HCT116 (cell line): ENCODE measurements at regions not wholly inside any gene's neighbourhood (a gene's known extent, or its start where the extent isn't known, plus 50 kb on each side); places are given as distances from the start of the nearest gene placed in this dataset.

Experiments used
- ATAC-seq: fragments of 200-7000 bp; cut with Tn5 transposase; 2 replicates; pipeline ENCODE4 v1.9.1; 2020; ENCODE audit warnings: mild to moderate bottlenecking, moderate library complexity
- BruUV-seq: library from RNA; stranded (reverse); fragments of 400-500 nt; replicated peaks from 2 replicates; lab custom pipeline; 2021; lab: Mats Ljungman, UMichigan
- CTCF ChIA-PET: fragments of 300-600 bp; sonication (Branson Sonifier 250); formaldehyde crosslinking; loops from one replicate; lab custom pipeline; 2021; ENCODE audit warnings: antibody characterized with exemption; lab: Charles Lee
- POLR2A ChIA-PET: fragments of 300-600, 350-600 bp; sonication (Branson Sonifier 250); formaldehyde crosslinking; loops from one replicate; lab custom pipeline; 2021; ENCODE audit warnings: antibody characterized with exemption; lab: Charles Lee
- RAD21 ChIA-PET, 2 experiments: fragments of 300-600 bp; sonication (Branson Sonifier 250); formaldehyde crosslinking; loops; one replicate each; lab custom pipeline; 2023; ENCODE audit warnings: low total read pairs in 2 of 2; ENCODE audit not compliant: uncharacterized antibody in 2 of 2, unreplicated experiment in 2 of 2, low non-redundant PET in 1 of 2; lab: Charles Lee
- DNase-seq: peaks from one replicate; pipeline ENCODE4 v3.0.0-alpha.2; 2010; ENCODE audit warnings: low read depth, low spot score
- H2AFZ ChIP-seq: fragments of 200-600 bp; shearing (Covaris generic), sonication (generic); 2 replicates; pipeline ENCODE4 v1.6.1; 2017; ENCODE audit warnings: low read depth, mixed run types, mixed read lengths, antibody characterized with exemption, low read length; ENCODE audit not compliant: poor library complexity, severe bottlenecking
- H3K27ac ChIP-seq: 2 replicates; pipeline ENCODE4 v1.5.1; 2012; ENCODE audit warnings: low read depth, low read length
- H3K27me3 ChIP-seq: fragments of 200-600 bp; sonication (generic); 2 replicates; pipeline ENCODE4 v1.6.1; 2016; ENCODE audit warnings: mixed run types, low read length, mixed read lengths; ENCODE audit not compliant: insufficient read depth
- H3K36me3 ChIP-seq, 2 experiments: fragments of 200-500 bp in 1 of 2; fragments of 200-600 bp in 1 of 2; sonication (Bioruptor generic) in 1 of 2; sonication (generic) in 1 of 2; 2 replicates each; pipeline versions ENCODE4 v1.5.1 to v1.6.1; 2014 to 2016; ENCODE audit warnings: low read length in 2 of 2, inconsistent platforms in 1 of 2, mixed read lengths in 1 of 2, mixed run types in 1 of 2; ENCODE audit not compliant: insufficient read depth in 2 of 2, control insufficient read depth in 1 of 2
- H3K4me1 ChIP-seq, 2 experiments: fragments of 200-600 bp in 1 of 2; sonication (generic) in 1 of 2; 2 replicates each; pipeline versions ENCODE4 v1.5.1 to v1.6.1; 2012 to 2017; ENCODE audit warnings: low read length in 2 of 2, inconsistent platforms in 1 of 2, mild to moderate bottlenecking in 1 of 2, mixed read lengths in 1 of 2, mixed run types in 1 of 2, moderate library complexity in 1 of 2; ENCODE audit not compliant: insufficient read depth in 2 of 2, control insufficient read depth in 1 of 2
- H3K4me2 ChIP-seq: fragments of 200-600 bp; sonication (generic); 2 replicates; pipeline ENCODE4 v1.6.1; 2017; ENCODE audit warnings: mixed run types, low read length, mixed read lengths
- H3K4me3 ChIP-seq, 2 experiments: fragments of 200-600 bp in 1 of 2; sonication (generic) in 1 of 2; replicated peaks in 1 of 2; 2 replicates each; pipeline ENCODE4 v1.5.1; 2011 to 2016; ENCODE audit warnings: low read length in 2 of 2, control low read depth in 1 of 2, low read depth in 1 of 2, mild to moderate bottlenecking in 1 of 2, mixed read lengths in 1 of 2, mixed run types in 1 of 2
- H3K79me2 ChIP-seq: fragments of 200-600 bp; sonication (generic); 2 replicates; pipeline ENCODE4 v1.6.1; 2017; ENCODE audit warnings: mild to moderate bottlenecking, mixed run types, low read length, moderate library complexity, mixed read lengths; ENCODE audit not compliant: insufficient read depth
- H3K9ac ChIP-seq: fragments of 200-600 bp; sonication (generic); 2 replicates; pipeline ENCODE4 v1.6.1; 2016; ENCODE audit warnings: low read length, mixed read lengths
- H3K9me2 ChIP-seq: fragments of 200-600 bp; sonication (generic), shearing (Covaris generic); 2 replicates; pipeline ENCODE4 v1.6.1; 2017; ENCODE audit warnings: mixed run types, mild to moderate bottlenecking, moderate library complexity; ENCODE audit not compliant: insufficient read depth
- H3K9me3 ChIP-seq, 2 experiments: fragments of 200-500 bp in 1 of 2; fragments of 200-600 bp in 1 of 2; sonication (Bioruptor generic) in 1 of 2; sonication (generic) in 1 of 2; 2 replicates each; pipeline ENCODE4 v1.6.1; 2014 to 2017; ENCODE audit warnings: low read length in 2 of 2, mixed read lengths in 2 of 2, inconsistent platforms in 1 of 2, low read depth in 1 of 2, mild to moderate bottlenecking in 1 of 2, mixed run types in 1 of 2, moderate library complexity in 1 of 2; ENCODE audit not compliant: control insufficient read depth in 1 of 2, insufficient read depth in 1 of 2
- H4K20me1 ChIP-seq: fragments of 200-600 bp; sonication (generic), shearing (Covaris generic); 2 replicates; pipeline ENCODE4 v1.6.1; 2017; ENCODE audit warnings: mixed run types, mild to moderate bottlenecking, moderate library complexity; ENCODE audit not compliant: insufficient read depth
- ATF3 ChIP-seq: IDR thresholded peaks from 2 replicates; pipeline ENCODE4 v1.6.1; 2012
- CEBPB ChIP-seq: IDR thresholded peaks from 2 replicates; pipeline ENCODE4 v1.6.1; 2012; ENCODE audit warnings: low read depth
- CTCF ChIP-seq, 3 experiments: fragments of 200-600 bp in 1 of 3; sonication (generic) in 1 of 3; IDR thresholded peaks in 2 of 3; conservative IDR thresholded peaks in 1 of 3; 2 replicates each; pipeline ENCODE4 v1.5.1; 2012 to 2017; ENCODE audit warnings: low read depth in 2 of 3, low read length in 2 of 3, antibody characterized with exemption in 1 of 3, borderline replicate concordance in 1 of 3, control low read depth in 1 of 3, mild to moderate bottlenecking in 1 of 3, mixed read lengths in 1 of 3, mixed run types in 1 of 3, moderate library complexity in 1 of 3; ENCODE audit not compliant: insufficient read depth in 1 of 3
- EGR1 ChIP-seq: IDR thresholded peaks from 2 replicates; pipeline ENCODE4 v1.6.1; 2012; ENCODE audit warnings: low read depth
- EZH2 ChIP-seq: fragments of 200-600 bp; sonication (generic); IDR thresholded peaks from 2 replicates; pipeline ENCODE4 v1.6.1; 2017; ENCODE audit warnings: antibody characterized with exemption, mixed run types
- FOSL1 ChIP-seq: IDR thresholded peaks from 2 replicates; pipeline ENCODE4 v1.6.1; 2012; ENCODE audit warnings: low read depth
- JUND ChIP-seq: IDR thresholded peaks from 2 replicates; pipeline ENCODE4 v1.6.1; 2012
- MAX ChIP-seq: IDR thresholded peaks from 2 replicates; pipeline ENCODE4 v1.6.1; 2012
- POLR2A ChIP-seq: IDR thresholded peaks from 2 replicates; pipeline ENCODE4 v1.7.0; 2011; ENCODE audit warnings: borderline replicate concordance; ENCODE audit not compliant: insufficient read depth, insufficient read length; ENCODE audit errors: extremely low read depth
- RAD21 ChIP-seq: IDR thresholded peaks from 2 replicates; pipeline ENCODE4 v1.6.1; 2012; ENCODE audit warnings: low read depth, mild to moderate bottlenecking
- REST ChIP-seq: IDR thresholded peaks from 2 replicates; pipeline ENCODE4 v1.6.1; 2012; ENCODE audit warnings: low read depth
- SIN3A ChIP-seq: IDR thresholded peaks from 2 replicates; pipeline ENCODE4 v1.6.1; 2012; ENCODE audit warnings: low read depth
- SP1 ChIP-seq: IDR thresholded peaks from 2 replicates; pipeline ENCODE4 v1.6.1; 2012; ENCODE audit warnings: low read depth
- SRF ChIP-seq: IDR thresholded peaks from 2 replicates; pipeline ENCODE4 v1.6.1; 2012; ENCODE audit warnings: low read depth
- TCF7L2 ChIP-seq: IDR thresholded peaks from 2 replicates; pipeline ENCODE4 v1.7.0; 2011; ENCODE audit warnings: borderline replicate concordance, inconsistent platforms; ENCODE audit not compliant: insufficient read depth, insufficient read length; ENCODE audit errors: extremely low read depth
- YY1 ChIP-seq: IDR thresholded peaks from 2 replicates; pipeline ENCODE4 v1.6.1; 2011; ENCODE audit warnings: low read length, low read depth, moderate library complexity, mild to moderate bottlenecking; ENCODE audit not compliant: insufficient replicate concordance; ENCODE audit errors: extremely low read depth
- ZFX ChIP-seq: fragments of 450-650 bp; IDR thresholded peaks from 2 replicates; pipeline ENCODE4 v1.6.1; 2017
- ZNF274 ChIP-seq: fragments of 200-500 bp; sonication (Bioruptor generic); IDR thresholded peaks from 2 replicates; pipeline ENCODE4 v1.6.1; 2014; ENCODE audit warnings: mild to moderate bottlenecking, low read depth, low read length, inconsistent platforms
- intact Hi-C: fragments of 100-400 bp; cut with micrococcal nuclease; formaldehyde crosslinking; loops from 2 replicates; pipeline ENCODE4 v1.10.0; 2022

GRCh38 chr3:59526999-59527398 is 477.2 kb upstream of the CFAP20DC start (continued):
- TF ChIP-seq REST (no peak), YY1 (no peak), EZH2 (no peak), SRF (no peak), ZNF274 (no peak), TCF7L2 (no peak), JUND (no peak), RAD21 (no peak), EGR1 (no peak), SIN3A (no peak)

GRCh38 chr3:59522550-59522949 is 472.7 kb upstream of the CFAP20DC start:
- peaks cover 14% of the 10 kb centered on the region for H3K27me3 ChIP-seq
- no peaks in the 10 kb centered on the region for H3K79me2 ChIP-seq
- DNase-seq (no peak), ATAC-seq (no peak)
- H3K36me3 ChIP-seq, result no peaks in the 10 kb centered on the region
- intact Hi-C loops, result no loop called here
- no peak overlapping the region for H3K27ac ChIP-seq
- no peaks in the 10 kb centered on the region for H4K20me1 ChIP-seq
- TF ChIP-seq POLR2A (no peak), ZNF274 (no peak), REST (no peak), ATF3 (no peak), CEBPB (no peak), ZFX (no peak), MAX (no peak), SRF (no peak), FOSL1 (no peak), CTCF (IDR thresholded peaks at IDR 0.05 in 2 of 3, conservative IDR thresholded peaks at IDR 0.05 in 1 of 3; ENCODE audit: borderline replicate concordance in 1 of 3, insufficient read depth in 1 of 3, low read depth in 2 of 3, low read length in 2 of 3) (no peak), SP1 (no peak), JUND (no peak), EZH2 (no peak)
- H3K4me3 ChIP-seq, result no peak overlapping the region
- no peak overlapping the region for H3K4me2 ChIP-seq
- no TSS peak for BruUV-seq
- no peak overlapping the region for H2AFZ ChIP-seq
- RAD21 ChIA-PET, result no interaction called here
- no peaks in the 10 kb centered on the region for H3K9me3 ChIP-seq
- POLR2A ChIA-PET, result no interaction called here
- H3K9ac ChIP-seq, result no peak overlapping the region
- CTCF ChIA-PET, result no interaction called here
- no peaks in the 10 kb centered on the region for H3K9me2 ChIP-seq
- no peaks in the 10 kb centered on the region for H3K4me1 ChIP-seq
